ENCODE measurements at regions not wholly inside any gene's neighbourhood (a gene's known extent, or its start where the extent isn't known, plus 50 kb on each side); places are given as distances from the start of the nearest gene placed in this dataset.
"Not testable (repeated sequence)": the region's sequence is repeated elsewhere in the genome, so short reads cannot be mapped to it uniquely, and the experiment has no call there.

DNA sequence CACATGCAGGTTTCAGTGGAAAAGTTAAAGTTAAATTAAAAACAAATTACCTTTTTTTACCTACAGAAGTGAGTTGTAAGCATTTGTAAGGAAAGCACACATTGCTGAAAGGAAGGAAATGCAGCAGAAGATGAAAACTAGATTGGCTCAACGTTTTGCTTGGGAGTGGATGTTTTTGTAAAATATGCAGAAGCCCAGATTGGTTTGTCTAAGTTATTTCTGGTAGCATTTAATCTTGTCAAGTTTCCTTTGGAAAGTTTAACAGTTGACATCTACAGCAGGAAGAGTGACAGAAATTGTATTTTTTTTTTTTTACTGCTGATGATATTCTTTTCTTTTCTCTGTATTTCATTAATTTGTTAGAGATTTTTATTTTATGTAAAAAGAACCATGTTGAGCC, 315.1 kb upstream of the MON1B start:
- Mint-ChIP-seq H3K9me3 (no peaks in the 10 kb centered on the region), H3K4me1 (ENCODE audit: low read depth) (no peaks in the 10 kb centered on the region), H3K27ac (no peak overlapping the region), H3K4me3 (no peak overlapping the region), H3K36me3 (ENCODE audit: low read depth) (no peaks in the 10 kb centered on the region), H3K27me3 (no peaks in the 10 kb centered on the region)
- intact Hi-C loops (cut with micrococcal nuclease): no loop called here

GRCh38 chr16:76879420-76879819, 311.6 kb upstream of the MON1B start:
- no peak overlapping the region for H3K4me3 Mint-ChIP-seq
- H3K27ac Mint-ChIP-seq: no peak overlapping the region
- no peaks in the 10 kb centered on the region for H3K9me3 Mint-ChIP-seq
- no peaks in the 10 kb centered on the region for H3K4me1 Mint-ChIP-seq (ENCODE audit: low read depth)
- H3K36me3 Mint-ChIP-seq (ENCODE audit: low read depth): no peaks in the 10 kb centered on the region
- intact Hi-C loops (cut with micrococcal nuclease): no loop called here
- H3K27me3 Mint-ChIP-seq: no peaks in the 10 kb centered on the region

GRCh38 chr16:76880523-76880922, 310.5 kb upstream of the MON1B start:
- H3K9me3 Mint-ChIP-seq; H3K27me3 Mint-ChIP-seq; H3K27ac Mint-ChIP-seq; H3K4me1 Mint-ChIP-seq (ENCODE audit: low read depth); intact Hi-C loops (cut with micrococcal nuclease); H3K36me3 Mint-ChIP-seq (ENCODE audit: low read depth); H3K4me3 Mint-ChIP-seq: not testable (repeated sequence)

DNA sequence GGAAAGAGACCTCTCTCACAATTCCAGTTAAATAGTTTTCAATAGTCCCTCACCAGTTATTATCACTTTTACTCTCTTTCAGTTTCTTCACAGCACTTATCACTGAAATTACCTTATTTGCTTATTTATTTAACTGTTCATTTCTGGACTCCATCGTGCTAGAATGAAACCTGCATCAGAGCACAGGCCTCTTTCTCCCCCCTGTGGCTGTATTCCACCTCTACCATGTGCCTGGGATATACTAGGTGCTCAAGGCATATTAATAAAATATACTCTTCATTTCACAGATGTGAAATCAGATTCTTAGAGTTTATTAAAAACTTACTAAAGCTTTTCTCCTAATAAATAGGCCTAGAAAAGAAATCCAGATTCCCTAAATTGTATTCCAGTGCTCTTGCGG, 308.9 kb upstream of the MON1B start:
- Mint-ChIP-seq H3K27ac (no peak overlapping the region), H3K4me1 (ENCODE audit: low read depth) (no peaks in the 10 kb centered on the region), H3K4me3 (no peak overlapping the region), H3K36me3 (ENCODE audit: low read depth) (no peaks in the 10 kb centered on the region), H3K9me3 (no peaks in the 10 kb centered on the region), H3K27me3 (no peaks in the 10 kb centered on the region)
- intact Hi-C loops (cut with micrococcal nuclease): no loop called here

- Mint-ChIP-seq H3K36me3 (ENCODE audit: low read depth) (no peaks in the 10 kb centered on the region), H3K27ac (no peak overlapping the region), H3K9me3 (no peaks in the 10 kb centered on the region), H3K27me3 (no peaks in the 10 kb centered on the region), H3K4me1 (ENCODE audit: low read depth) (no peaks in the 10 kb centered on the region), H3K4me3 (no peak overlapping the region)
- intact Hi-C loops (cut with micrococcal nuclease): no loop called here
Observed at GRCh38 chr16:76883076-76883475, 307.9 kb upstream of the MON1B start.

DNA sequence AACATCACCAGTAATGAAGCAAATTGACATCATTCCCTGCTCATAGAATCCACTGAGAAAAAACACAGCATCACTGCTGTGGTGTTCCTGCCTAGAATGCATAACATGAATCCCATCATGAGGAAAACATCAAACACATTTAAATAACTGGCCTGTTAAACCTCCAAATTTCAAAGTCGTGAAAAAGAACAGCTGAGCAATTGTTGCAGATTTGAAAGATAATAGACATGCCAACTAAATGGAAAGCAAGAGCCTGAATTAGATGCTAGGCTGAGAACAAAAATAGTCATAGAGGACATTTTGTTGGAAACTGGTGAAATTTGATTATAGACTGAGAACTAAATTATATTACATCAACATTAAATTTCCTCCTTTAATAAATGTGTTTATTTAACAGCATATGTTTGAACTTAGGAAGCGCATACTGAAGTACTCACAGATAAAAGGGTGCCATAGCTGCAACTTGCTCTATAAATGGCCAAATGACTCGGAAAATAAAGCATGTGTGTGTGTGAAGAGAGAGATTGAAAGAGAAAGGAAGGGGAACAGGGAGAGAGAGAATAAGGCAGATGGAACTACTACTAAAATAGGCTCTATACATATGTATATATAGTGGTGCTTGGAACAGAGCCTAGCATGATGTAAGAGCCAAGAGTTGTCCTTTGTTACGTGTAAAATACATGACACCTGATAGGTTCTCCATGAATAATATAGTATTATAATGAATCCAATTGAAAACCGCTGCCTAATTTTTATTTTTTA, 305.0 kb upstream of the MON1B start:
- Mint-ChIP-seq H3K27me3 (no peaks in the 10 kb centered on the region), H3K4me3 (no peak overlapping the region), H3K9me3 (no peaks in the 10 kb centered on the region), H3K27ac (no peak overlapping the region), H3K36me3 (ENCODE audit: low read depth) (no peaks in the 10 kb centered on the region), H3K4me1 (ENCODE audit: low read depth) (no peaks in the 10 kb centered on the region)
- intact Hi-C loops (cut with micrococcal nuclease): no loop called here

GRCh38 chr16:76897816-76898215, 293.2 kb upstream of the MON1B start:
- Mint-ChIP-seq H3K27me3 (no peaks in the 10 kb centered on the region), H3K4me3 (no peak overlapping the region), H3K9me3 (no peaks in the 10 kb centered on the region), H3K27ac (no peak overlapping the region), H3K4me1 (ENCODE audit: low read depth) (no peaks in the 10 kb centered on the region), H3K36me3 (ENCODE audit: low read depth) (no peaks in the 10 kb centered on the region)
- intact Hi-C loops (cut with micrococcal nuclease): no loop called here

DNA sequence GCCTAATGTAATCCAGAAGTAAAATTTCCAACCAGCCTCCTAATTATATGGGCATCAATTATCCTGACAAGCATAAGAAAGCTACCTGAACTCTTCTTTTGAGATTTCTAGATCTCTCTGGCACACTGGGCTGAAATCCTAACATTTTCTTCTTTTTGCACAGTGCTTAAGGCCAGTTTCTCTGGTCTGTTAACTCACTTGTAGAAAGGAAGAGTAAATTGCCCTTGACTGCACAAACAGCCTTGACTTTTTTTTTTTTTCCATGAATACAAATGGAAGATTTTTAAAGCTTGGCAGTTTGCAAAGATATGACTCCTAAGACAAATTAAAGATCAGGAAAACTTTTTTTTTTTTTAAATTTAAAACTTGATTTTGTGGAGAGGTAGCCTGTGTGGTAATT, 291.2 kb upstream of the MON1B start:
- Mint-ChIP-seq H3K27me3 (no peaks in the 10 kb centered on the region), H3K4me1 (ENCODE audit: low read depth) (no peaks in the 10 kb centered on the region), H3K36me3 (ENCODE audit: low read depth) (no peaks in the 10 kb centered on the region), H3K27ac (no peak overlapping the region), H3K4me3 (no peak overlapping the region), H3K9me3 (no peaks in the 10 kb centered on the region)
- intact Hi-C loops (cut with micrococcal nuclease): no loop called here

GRCh38 chr16:76900285-76901263, 290.4 kb upstream of the MON1B start:
- H3K27me3 Mint-ChIP-seq: no peaks in the 10 kb centered on the region
- H3K9me3 Mint-ChIP-seq: no peaks in the 10 kb centered on the region
- no peaks in the 10 kb centered on the region for H3K4me1 Mint-ChIP-seq (ENCODE audit: low read depth)
- no peak overlapping the region for H3K4me3 Mint-ChIP-seq
- intact Hi-C loops (cut with micrococcal nuclease): no loop called here
- H3K36me3 Mint-ChIP-seq (ENCODE audit: low read depth): no peaks in the 10 kb centered on the region
- H3K27ac Mint-ChIP-seq: no peak overlapping the region

GRCh38 chr16:76906552-76906951, 284.4 kb upstream of the MON1B start:
- no peaks in the 10 kb centered on the region for H3K36me3 Mint-ChIP-seq (ENCODE audit: low read depth)
- intact Hi-C loops (cut with micrococcal nuclease): no loop called here
- no peaks in the 10 kb centered on the region for H3K27me3 Mint-ChIP-seq
- no peak overlapping the region for H3K4me3 Mint-ChIP-seq
- H3K27ac Mint-ChIP-seq: no peak overlapping the region
- H3K9me3 Mint-ChIP-seq: no peaks in the 10 kb centered on the region
- no peaks in the 10 kb centered on the region for H3K4me1 Mint-ChIP-seq (ENCODE audit: low read depth)

DNA sequence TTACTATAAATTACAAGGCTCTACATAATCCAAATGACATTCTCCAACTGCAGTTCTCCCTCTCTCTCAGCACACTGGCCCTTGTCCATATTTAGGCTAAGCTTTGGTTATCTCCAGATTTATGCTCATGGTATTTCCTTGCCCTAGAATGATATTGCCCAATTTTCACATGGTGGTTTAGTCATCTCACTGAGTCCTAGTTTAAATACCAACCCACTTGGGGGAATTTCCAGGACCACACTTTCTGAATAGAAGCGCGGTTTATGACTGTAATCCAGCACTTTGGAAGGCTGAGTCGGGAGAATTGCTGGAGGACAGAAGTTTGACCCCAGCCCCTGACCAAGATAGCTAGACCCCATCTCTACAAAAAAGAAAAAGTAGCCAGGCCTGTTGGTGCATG, 280.1 kb upstream of the MON1B start:
- Mint-ChIP-seq H3K27me3 (no peaks in the 10 kb centered on the region), H3K4me1 (ENCODE audit: low read depth) (no peaks in the 10 kb centered on the region), H3K27ac (no peak overlapping the region), H3K9me3 (no peaks in the 10 kb centered on the region), H3K4me3 (no peak overlapping the region), H3K36me3 (ENCODE audit: low read depth) (no peaks in the 10 kb centered on the region)
- intact Hi-C loops (cut with micrococcal nuclease): no loop called here

- Mint-ChIP-seq H3K36me3 (ENCODE audit: low read depth) (no peaks in the 10 kb centered on the region), H3K27ac (no peak overlapping the region), H3K4me3 (no peak overlapping the region), H3K4me1 (ENCODE audit: low read depth) (no peaks in the 10 kb centered on the region), H3K9me3 (no peaks in the 10 kb centered on the region), H3K27me3 (no peaks in the 10 kb centered on the region)
- intact Hi-C loops (cut with micrococcal nuclease): no loop called here
Observed at GRCh38 chr16:76913046-76913445, 277.9 kb upstream of the MON1B start.

GRCh38 chr16:76926042-76926441, 264.9 kb upstream of the MON1B start:
- no peaks in the 10 kb centered on the region for H3K27me3 Mint-ChIP-seq
- no peak overlapping the region for H3K27ac Mint-ChIP-seq
- no peak overlapping the region for H3K4me3 Mint-ChIP-seq
- intact Hi-C loops (cut with micrococcal nuclease): no loop called here
- H3K36me3 Mint-ChIP-seq (ENCODE audit: low read depth): no peaks in the 10 kb centered on the region
- H3K4me1 Mint-ChIP-seq (ENCODE audit: low read depth): no peaks in the 10 kb centered on the region
- no peaks in the 10 kb centered on the region for H3K9me3 Mint-ChIP-seq

DNA sequence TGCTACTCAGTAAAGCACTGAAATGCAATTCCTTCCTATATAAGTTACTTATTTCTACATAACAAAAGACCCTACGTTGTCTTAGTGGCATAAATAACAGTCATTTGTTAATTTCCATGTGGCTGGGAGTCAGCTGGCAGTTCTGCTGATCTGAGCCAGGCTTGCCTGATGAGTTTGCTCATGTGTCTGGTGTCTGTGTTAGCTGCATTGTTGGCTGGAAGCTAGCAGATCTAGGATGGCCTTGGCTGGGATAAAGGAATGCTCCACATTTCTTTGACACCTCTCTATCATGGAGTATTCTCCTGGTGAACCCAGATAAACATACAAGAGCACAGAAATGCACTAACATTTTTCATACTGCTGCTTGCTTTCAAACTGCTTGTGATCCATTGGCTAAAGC, 264.4 kb upstream of the MON1B start:
- Mint-ChIP-seq H3K27me3 (no peaks in the 10 kb centered on the region), H3K36me3 (ENCODE audit: low read depth) (no peaks in the 10 kb centered on the region)
- intact Hi-C loops (cut with micrococcal nuclease): no loop called here

More for the DNA sequence above, 264.4 kb upstream of the MON1B start:
- H3K9me3 Mint-ChIP-seq: no peaks in the 10 kb centered on the region
- H3K27ac Mint-ChIP-seq: no peak overlapping the region
- H3K4me3 Mint-ChIP-seq: no peak overlapping the region
- H3K4me1 Mint-ChIP-seq (ENCODE audit: low read depth): no peaks in the 10 kb centered on the region
